ENCODE measurements at regions not wholly inside any gene's neighbourhood (a gene's known extent, or its start where the extent isn't known, plus 50 kb on each side); places are given as distances from the start of the nearest gene placed in this dataset.

DNA sequence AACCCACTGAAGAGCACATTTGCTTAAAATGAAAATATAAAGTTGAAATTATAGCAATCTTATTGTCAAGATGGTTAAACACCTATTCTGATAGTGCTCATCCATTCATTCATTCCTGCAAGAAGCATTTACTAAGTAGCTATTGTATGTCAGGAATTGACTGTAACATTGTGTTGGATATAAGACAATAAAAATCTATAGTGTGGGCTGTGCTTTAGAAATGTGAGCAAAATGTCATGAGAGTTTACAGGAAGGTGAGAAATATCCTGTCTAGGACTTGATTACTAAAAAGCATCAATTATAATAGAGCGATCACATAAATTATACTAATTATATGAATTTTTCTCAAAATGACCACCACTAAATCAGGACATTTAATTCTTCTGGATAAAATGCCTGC is 123.0 kb downstream of the HAO1 start:
- Histone ChIP-seq H3K4me1 (ENCODE audit: control insufficient read depth in 2 of 2, insufficient read depth in 1 of 2, low read depth in 1 of 2, low read length in 2 of 2) (no peaks in the 10 kb centered on the region), H3K9ac (ENCODE audit: low read depth, low read length, poor library complexity) (no peak overlapping the region), H3K36me3 (replicated peaks in 1 of 2; ENCODE audit: control insufficient read depth in 2 of 2, insufficient read depth in 2 of 2, low read length in 2 of 2) (no peaks in the 10 kb centered on the region), H2BK5ac (ENCODE audit: low read length) (no peak overlapping the region), H2AFZ (ENCODE audit: low read length) (no peak overlapping the region), H3K4me3 (ENCODE audit: low read length in 2 of 2) (no peak overlapping the region), H2BK120ac (ENCODE audit: low read depth, low read length) (no peak overlapping the region), H3K27me3 (ENCODE audit: control insufficient read depth in 3 of 3, insufficient read depth in 3 of 3, low read depth in 1 of 3, low read length in 3 of 3) (no peaks in the 10 kb centered on the region), H3K18ac (ENCODE audit: low read length) (no peak overlapping the region), H2AK5ac (ENCODE audit: low read depth, low read length) (no peak overlapping the region), H2BK15ac (ENCODE audit: low read length) (no peak overlapping the region), H3K79me1 (ENCODE audit: low read depth, low read length) (no peaks in the 10 kb centered on the region), H2BK12ac (ENCODE audit: low read length) (no peak overlapping the region), H3K27ac (replicated peaks; ENCODE audit: low read length) (no peak overlapping the region), H4K91ac (ENCODE audit: low read depth, low read length, poor library complexity) (no peak overlapping the region), H3K14ac (ENCODE audit: low read length) (no peak overlapping the region), H3K9me3 (replicated peaks in 1 of 2; ENCODE audit: control insufficient read depth in 2 of 2, insufficient read depth in 1 of 2, low read depth in 1 of 2, low read length in 2 of 2) (no peaks in the 10 kb centered on the region), H4K8ac (ENCODE audit: low read depth, low read length) (no peak overlapping the region), H3K4me2 (ENCODE audit: insufficient read depth, low read length, poor library complexity, severe bottlenecking) (no peak overlapping the region), H3K23ac (ENCODE audit: low read depth, low read length, poor library complexity) (no peak overlapping the region), H3K4ac (ENCODE audit: low read length) (no peak overlapping the region)
- DNase-seq (ENCODE audit: low spot score) = no peak
- WGBS, 2 donors (ENCODE audit: extremely low coverage in 2 of 2, insufficient read length in 2 of 2, insufficient replicate concordance in 1 of 2) = no CpG with 5 or more reads among the region's 1 CpG

DNA sequence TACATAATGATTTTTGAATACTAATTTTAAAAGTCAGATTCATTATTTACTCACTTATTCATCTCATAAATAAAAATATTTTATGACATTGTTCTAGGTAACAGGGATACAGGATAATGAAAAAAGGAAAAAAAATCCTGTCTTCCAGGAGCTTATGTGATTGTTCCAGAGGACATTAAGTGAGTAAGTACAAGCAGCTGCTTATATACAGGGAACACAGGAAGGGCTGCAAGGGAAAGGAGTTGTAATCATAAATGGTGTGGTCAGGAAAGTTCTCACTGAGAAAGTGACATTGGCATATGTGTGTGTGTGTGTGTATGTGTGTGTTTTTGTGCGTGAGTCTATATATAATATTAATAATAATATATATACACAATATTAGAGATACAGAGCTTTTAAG is 121.8 kb downstream of the HAO1 start:
- H3K9ac ChIP-seq (ENCODE audit: low read depth, low read length, poor library complexity) = no peak overlapping the region
- H3K4ac ChIP-seq (ENCODE audit: low read length) = no peak overlapping the region
- no peak overlapping the region for H2BK5ac ChIP-seq (ENCODE audit: low read length)
- DNase-seq (ENCODE audit: low spot score) = no peak
- H3K27ac ChIP-seq (replicated peaks; ENCODE audit: low read length) = no peak overlapping the region
- no peak overlapping the region for H3K23ac ChIP-seq (ENCODE audit: low read depth, low read length, poor library complexity)
- H2BK120ac ChIP-seq (ENCODE audit: low read depth, low read length) = no peak overlapping the region
- no peak overlapping the region for H3K4me3 ChIP-seq (ENCODE audit: low read length in 2 of 2)
- H4K8ac ChIP-seq (ENCODE audit: low read depth, low read length) = no peak overlapping the region
- no peak overlapping the region for H2BK12ac ChIP-seq (ENCODE audit: low read length)
- H3K18ac ChIP-seq (ENCODE audit: low read length) = no peak overlapping the region
- H3K4me1 ChIP-seq (ENCODE audit: control insufficient read depth in 2 of 2, insufficient read depth in 1 of 2, low read depth in 1 of 2, low read length in 2 of 2) = no peaks in the 10 kb centered on the region
- no peak overlapping the region for H2BK15ac ChIP-seq (ENCODE audit: low read length)
- no peak overlapping the region for H3K4me2 ChIP-seq (ENCODE audit: insufficient read depth, low read length, poor library complexity, severe bottlenecking)
- H2AK5ac ChIP-seq (ENCODE audit: low read depth, low read length) = no peak overlapping the region
- no peaks in the 10 kb centered on the region for H3K9me3 ChIP-seq (replicated peaks in 1 of 2; ENCODE audit: control insufficient read depth in 2 of 2, insufficient read depth in 1 of 2, low read depth in 1 of 2, low read length in 2 of 2)
- H3K14ac ChIP-seq (ENCODE audit: low read length) = no peak overlapping the region
- no peak overlapping the region for H2AFZ ChIP-seq (ENCODE audit: low read length)
- no peaks in the 10 kb centered on the region for H3K79me1 ChIP-seq (ENCODE audit: low read depth, low read length)
- H3K36me3 ChIP-seq (replicated peaks in 1 of 2; ENCODE audit: control insufficient read depth in 2 of 2, insufficient read depth in 2 of 2, low read length in 2 of 2) = no peaks in the 10 kb centered on the region
- no peaks in the 10 kb centered on the region for H3K27me3 ChIP-seq (ENCODE audit: control insufficient read depth in 3 of 3, insufficient read depth in 3 of 3, low read depth in 1 of 3, low read length in 3 of 3)
- no CpG with 5 or more reads among the region's 1 CpG for WGBS, 2 donors (ENCODE audit: extremely low coverage in 2 of 2, insufficient read length in 2 of 2, insufficient replicate concordance in 1 of 2)
- no peak overlapping the region for H4K91ac ChIP-seq (ENCODE audit: low read depth, low read length, poor library complexity)

DNA sequence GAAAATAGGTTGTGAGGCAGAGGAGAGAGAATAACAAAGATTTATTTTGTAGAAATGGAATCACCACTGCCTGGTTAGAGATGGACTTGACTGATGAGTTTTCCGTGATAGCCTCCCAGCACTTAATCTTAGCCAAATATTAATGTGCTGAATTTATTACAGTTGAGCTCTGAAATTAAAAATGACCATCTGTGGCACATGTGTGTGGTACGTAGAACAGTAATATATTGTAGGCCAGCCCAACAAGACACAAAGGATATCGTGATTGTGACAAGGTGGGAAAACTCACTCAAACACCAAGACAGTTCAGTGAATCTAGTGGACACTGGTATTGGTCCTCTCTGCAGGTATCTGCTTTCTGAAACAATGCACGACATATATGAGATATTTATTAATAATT is 119.4 kb downstream of the HAO1 start:
- DNase-seq (ENCODE audit: low spot score) = no peak
- Histone ChIP-seq H3K27me3 (ENCODE audit: control insufficient read depth in 3 of 3, insufficient read depth in 3 of 3, low read depth in 1 of 3, low read length in 3 of 3) (no peaks in the 10 kb centered on the region), H3K4me2 (ENCODE audit: insufficient read depth, low read length, poor library complexity, severe bottlenecking) (no peak overlapping the region), H2BK15ac (ENCODE audit: low read length) (no peak overlapping the region), H2BK12ac (ENCODE audit: low read length) (no peak overlapping the region), H3K27ac (replicated peaks; ENCODE audit: low read length) (no peak overlapping the region), H2AFZ (ENCODE audit: low read length) (no peak overlapping the region), H3K9me3 (replicated peaks in 1 of 2; ENCODE audit: control insufficient read depth in 2 of 2, insufficient read depth in 1 of 2, low read depth in 1 of 2, low read length in 2 of 2) (no peaks in the 10 kb centered on the region), H4K8ac (ENCODE audit: low read depth, low read length) (no peak overlapping the region), H3K14ac (ENCODE audit: low read length) (no peak overlapping the region), H3K18ac (ENCODE audit: low read length) (no peak overlapping the region), H2BK120ac (ENCODE audit: low read depth, low read length) (no peak overlapping the region), H4K91ac (ENCODE audit: low read depth, low read length, poor library complexity) (no peak overlapping the region), H3K4ac (ENCODE audit: low read length) (no peak overlapping the region), H3K4me3 (ENCODE audit: low read length in 2 of 2) (no peak overlapping the region), H3K9ac (ENCODE audit: low read depth, low read length, poor library complexity) (no peak overlapping the region), H2AK5ac (ENCODE audit: low read depth, low read length) (no peak overlapping the region), H3K36me3 (replicated peaks in 1 of 2; ENCODE audit: control insufficient read depth in 2 of 2, insufficient read depth in 2 of 2, low read length in 2 of 2) (no peaks in the 10 kb centered on the region), H3K4me1 (ENCODE audit: control insufficient read depth in 2 of 2, insufficient read depth in 1 of 2, low read depth in 1 of 2, low read length in 2 of 2) (no peaks in the 10 kb centered on the region), H3K79me1 (ENCODE audit: low read depth, low read length) (no peaks in the 10 kb centered on the region), H3K23ac (ENCODE audit: low read depth, low read length, poor library complexity) (no peak overlapping the region), H2BK5ac (ENCODE audit: low read length) (no peak overlapping the region)
- no CpG with 5 or more reads among the region's 4 CpGs for WGBS, 2 donors (ENCODE audit: extremely low coverage in 2 of 2, insufficient read length in 2 of 2, insufficient replicate concordance in 1 of 2)

DNA sequence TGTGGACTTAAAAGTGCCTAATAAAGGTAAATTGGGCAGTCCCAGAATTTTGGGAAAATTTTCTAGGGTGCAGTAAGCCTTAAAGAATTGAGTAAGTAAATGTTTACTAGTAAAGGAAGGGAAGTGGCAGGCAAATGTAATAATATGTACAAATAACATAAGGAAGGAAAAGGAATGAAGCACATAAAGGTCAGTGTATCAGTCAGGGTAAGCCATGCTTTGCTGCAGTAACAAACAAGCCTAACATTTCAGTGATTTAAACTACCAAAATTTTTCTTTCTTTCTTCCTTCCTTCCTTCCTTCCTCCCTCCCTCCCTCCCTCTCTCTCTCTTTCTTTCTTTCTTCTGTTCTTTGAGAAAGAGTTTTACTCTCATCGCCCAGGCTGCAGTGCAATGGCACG is 117.5 kb downstream of the HAO1 start:
- Histone ChIP-seq H3K4me3 (ENCODE audit: low read length in 2 of 2) (no peak overlapping the region), H3K4me2 (ENCODE audit: insufficient read depth, low read length, poor library complexity, severe bottlenecking) (no peak overlapping the region), H2AK5ac (ENCODE audit: low read depth, low read length) (no peak overlapping the region), H3K23ac (ENCODE audit: low read depth, low read length, poor library complexity) (no peak overlapping the region), H3K14ac (ENCODE audit: low read length) (no peak overlapping the region), H3K18ac (ENCODE audit: low read length) (no peak overlapping the region), H4K91ac (ENCODE audit: low read depth, low read length, poor library complexity) (no peak overlapping the region), H3K27ac (replicated peaks; ENCODE audit: low read length) (no peak overlapping the region), H2BK15ac (ENCODE audit: low read length) (no peak overlapping the region), H3K36me3 (replicated peaks in 1 of 2; ENCODE audit: control insufficient read depth in 2 of 2, insufficient read depth in 2 of 2, low read length in 2 of 2) (no peaks in the 10 kb centered on the region), H3K4me1 (ENCODE audit: control insufficient read depth in 2 of 2, insufficient read depth in 1 of 2, low read depth in 1 of 2, low read length in 2 of 2) (no peaks in the 10 kb centered on the region), H3K79me1 (ENCODE audit: low read depth, low read length) (no peaks in the 10 kb centered on the region), H2AFZ (ENCODE audit: low read length) (no peak overlapping the region), H2BK120ac (ENCODE audit: low read depth, low read length) (no peak overlapping the region), H3K27me3 (ENCODE audit: control insufficient read depth in 3 of 3, insufficient read depth in 3 of 3, low read depth in 1 of 3, low read length in 3 of 3) (no peaks in the 10 kb centered on the region), H4K8ac (ENCODE audit: low read depth, low read length) (no peak overlapping the region), H3K4ac (ENCODE audit: low read length) (no peak overlapping the region), H3K9me3 (replicated peaks in 1 of 2; ENCODE audit: control insufficient read depth in 2 of 2, insufficient read depth in 1 of 2, low read depth in 1 of 2, low read length in 2 of 2) (no peaks in the 10 kb centered on the region), H2BK5ac (ENCODE audit: low read length) (no peak overlapping the region), H2BK12ac (ENCODE audit: low read length) (no peak overlapping the region), H3K9ac (ENCODE audit: low read depth, low read length, poor library complexity) (no peak overlapping the region)
- DNase-seq (ENCODE audit: low spot score) = no peak
- WGBS, 2 donors (ENCODE audit: extremely low coverage in 2 of 2, insufficient read length in 2 of 2, insufficient replicate concordance in 1 of 2) = no CpG with 5 or more reads among the region's 2 CpGs

Measured in neuronal stem cell (in vitro differentiated cells).